Esophagus muscularis mucosa (tissue), 3 donors: ENCODE measurements at regions not wholly inside any gene's neighbourhood (a gene's known extent, or its start where the extent isn't known, plus 50 kb on each side); places are given as distances from the start of the nearest gene placed in this dataset.

Source experiments
- POLR2A ChIP-seq: fragments of 450-650 bp; IDR thresholded peaks from one replicate; pipeline ENCODE4 v1.6.1; 2017; ENCODE audit warnings: antibody characterized with exemption, moderate library complexity, mild to moderate bottlenecking, low read depth
- TF ChIP-seq, protein P1 (sequence below), 3 experiments: fragments of 200-600 bp in 2 of 3; fragments of 450-650 bp in 1 of 3; sonication (generic) in 2 of 3; IDR thresholded peaks; one replicate each; pipeline ENCODE4 v1.5.1; 2017 to 2019; ENCODE audit warnings: antibody characterized with exemption in 3 of 3, mild to moderate bottlenecking in 2 of 3, moderate library complexity in 1 of 3

DNA sequence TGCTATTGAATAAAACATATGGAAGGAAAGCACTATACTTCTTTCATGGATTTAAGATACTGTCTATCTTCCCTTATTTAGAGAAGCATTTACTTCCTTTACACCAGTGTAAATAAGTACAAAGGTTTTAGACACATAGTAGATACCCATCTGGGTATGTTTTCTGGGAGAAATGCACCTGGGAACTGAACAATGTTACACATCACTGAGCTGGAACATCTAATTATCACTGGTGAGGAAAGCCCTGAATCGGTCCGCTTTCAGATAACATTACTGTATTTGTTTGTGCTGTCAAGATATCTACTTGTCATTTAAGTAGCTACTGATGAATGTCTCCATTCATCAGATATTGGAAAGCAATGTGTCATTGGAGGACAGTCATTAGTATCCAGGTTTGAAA, 964.7 kb upstream of the PTPRD start:
- TF ChIP-seq, protein P1, sequence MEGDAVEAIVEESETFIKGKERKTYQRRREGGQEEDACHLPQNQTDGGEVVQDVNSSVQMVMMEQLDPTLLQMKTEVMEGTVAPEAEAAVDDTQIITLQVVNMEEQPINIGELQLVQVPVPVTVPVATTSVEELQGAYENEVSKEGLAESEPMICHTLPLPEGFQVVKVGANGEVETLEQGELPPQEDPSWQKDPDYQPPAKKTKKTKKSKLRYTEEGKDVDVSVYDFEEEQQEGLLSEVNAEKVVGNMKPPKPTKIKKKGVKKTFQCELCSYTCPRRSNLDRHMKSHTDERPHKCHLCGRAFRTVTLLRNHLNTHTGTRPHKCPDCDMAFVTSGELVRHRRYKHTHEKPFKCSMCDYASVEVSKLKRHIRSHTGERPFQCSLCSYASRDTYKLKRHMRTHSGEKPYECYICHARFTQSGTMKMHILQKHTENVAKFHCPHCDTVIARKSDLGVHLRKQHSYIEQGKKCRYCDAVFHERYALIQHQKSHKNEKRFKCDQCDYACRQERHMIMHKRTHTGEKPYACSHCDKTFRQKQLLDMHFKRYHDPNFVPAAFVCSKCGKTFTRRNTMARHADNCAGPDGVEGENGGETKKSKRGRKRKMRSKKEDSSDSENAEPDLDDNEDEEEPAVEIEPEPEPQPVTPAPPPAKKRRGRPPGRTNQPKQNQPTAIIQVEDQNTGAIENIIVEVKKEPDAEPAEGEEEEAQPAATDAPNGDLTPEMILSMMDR (IDR thresholded peaks at IDR 0.05): no peak
- TF ChIP-seq POLR2A: no peak
